Right lobe of liver (tissue), 4 donors: ENCODE measurements at regions not wholly inside any gene's neighbourhood (a gene's known extent, or its start where the extent isn't known, plus 50 kb on each side); places are given as distances from the start of the nearest gene placed in this dataset.

Experiments used
- POLR2A ChIP-seq: fragments of 450-650 bp; IDR thresholded peaks from one replicate; pipeline ENCODE4 v1.6.1; 2017; ENCODE audit warnings: antibody characterized with exemption, mild to moderate bottlenecking
- TF ChIP-seq, protein P1 (sequence below), 4 donors: fragments of 200-600 bp in 3 of 4; fragments of 450-650 bp in 1 of 4; IDR thresholded peaks; one replicate each; pipeline versions ENCODE4 v1.5.1 to v1.8.0; 2016 to 2022; ENCODE audit warnings: antibody characterized with exemption in 4 of 4, mild to moderate bottlenecking in 2 of 4
- donor health status: DM: no; HTN: no; CAD: no.
- donor health status: DM: no; HTN: no; CAD: no.
- donor health status: DM: no; HTN: yes; CAD: no.

DNA sequence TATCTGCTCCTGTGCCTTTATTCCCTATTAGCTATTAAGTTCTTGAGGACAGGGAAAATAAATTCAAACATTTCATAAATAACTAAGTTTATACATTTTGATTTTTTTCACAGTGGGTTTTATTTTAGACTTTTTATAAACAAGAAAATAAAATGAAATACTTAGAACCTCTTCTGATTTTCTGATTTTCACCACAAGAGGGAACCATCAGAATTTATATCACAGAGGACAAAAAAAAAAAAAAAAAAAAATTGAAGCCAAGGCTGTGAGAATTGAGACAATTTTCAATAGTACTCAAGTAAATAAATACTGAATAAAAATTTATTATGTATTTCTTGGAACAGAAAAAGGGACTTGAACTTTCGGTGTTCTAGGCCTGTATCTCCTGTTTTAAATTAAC, 288.1 kb downstream of the SH3BGRL start:
- no peak for TF ChIP-seq POLR2A
- TF ChIP-seq, protein P1, sequence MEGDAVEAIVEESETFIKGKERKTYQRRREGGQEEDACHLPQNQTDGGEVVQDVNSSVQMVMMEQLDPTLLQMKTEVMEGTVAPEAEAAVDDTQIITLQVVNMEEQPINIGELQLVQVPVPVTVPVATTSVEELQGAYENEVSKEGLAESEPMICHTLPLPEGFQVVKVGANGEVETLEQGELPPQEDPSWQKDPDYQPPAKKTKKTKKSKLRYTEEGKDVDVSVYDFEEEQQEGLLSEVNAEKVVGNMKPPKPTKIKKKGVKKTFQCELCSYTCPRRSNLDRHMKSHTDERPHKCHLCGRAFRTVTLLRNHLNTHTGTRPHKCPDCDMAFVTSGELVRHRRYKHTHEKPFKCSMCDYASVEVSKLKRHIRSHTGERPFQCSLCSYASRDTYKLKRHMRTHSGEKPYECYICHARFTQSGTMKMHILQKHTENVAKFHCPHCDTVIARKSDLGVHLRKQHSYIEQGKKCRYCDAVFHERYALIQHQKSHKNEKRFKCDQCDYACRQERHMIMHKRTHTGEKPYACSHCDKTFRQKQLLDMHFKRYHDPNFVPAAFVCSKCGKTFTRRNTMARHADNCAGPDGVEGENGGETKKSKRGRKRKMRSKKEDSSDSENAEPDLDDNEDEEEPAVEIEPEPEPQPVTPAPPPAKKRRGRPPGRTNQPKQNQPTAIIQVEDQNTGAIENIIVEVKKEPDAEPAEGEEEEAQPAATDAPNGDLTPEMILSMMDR (IDR thresholded peaks at IDR 0.05), result peak in 3 of 4 donors; percentile 13 to 18 (median 16)
